SU-DHL-6 (cell line): ENCODE measurements at regions not wholly inside any gene's neighbourhood (a gene's known extent, or its start where the extent isn't known, plus 50 kb on each side); places are given as distances from the start of the nearest gene placed in this dataset.

Experiments
- H2AFZ ChIP-seq: fragments of 200-600 bp; sonication (generic); 2 replicates; pipeline ENCODE4 v1.6.1; 2014; ENCODE audit warnings: low read depth, mild to moderate bottlenecking, moderate library complexity, mixed read lengths, antibody characterized with exemption, low read length; ENCODE audit not compliant: severe bottlenecking
- H3F3A ChIP-seq: fragments of 200-600 bp; shearing (Covaris generic); 2 replicates; pipeline ENCODE4 v1.6.0; 2016; ENCODE audit warnings: antibody characterized with exemption, mild to moderate bottlenecking; ENCODE audit not compliant: insufficient read depth
- H3K27ac ChIP-seq: fragments of 200-600 bp; sonication (generic); 2 replicates; pipeline ENCODE4 v1.5.1; 2016; ENCODE audit warnings: low read depth, mild to moderate bottlenecking, low read length, moderate library complexity, mixed read lengths
- H3K27me3 ChIP-seq: fragments of 200-600 bp; sonication (generic), shearing (Covaris generic); 2 replicates; pipeline ENCODE4 v1.6.0; 2014; ENCODE audit warnings: mild to moderate bottlenecking, low read length
- H3K36me3 ChIP-seq: fragments of 200-600 bp; sonication (generic); 2 replicates; pipeline ENCODE4 v1.6.1; 2014; ENCODE audit warnings: mild to moderate bottlenecking, low read length, mixed read lengths
- H3K4me2 ChIP-seq: fragments of 300-600, 200-600 bp; shearing (Covaris generic), sonication (generic); 2 replicates; pipeline ENCODE4 v1.6.0; 2014; ENCODE audit warnings: low read length, low read depth, mild to moderate bottlenecking; ENCODE audit not compliant: poor library complexity, severe bottlenecking
- H3K4me3 ChIP-seq: fragments of 200-600 bp; sonication (generic); 2 replicates; pipeline ENCODE4 v1.5.1; 2014; ENCODE audit warnings: antibody characterized with exemption, low read length, mild to moderate bottlenecking, mixed read lengths; ENCODE audit not compliant: insufficient read depth, poor library complexity, severe bottlenecking
- H3K79me2 ChIP-seq: fragments of 200-600 bp; sonication (generic); 2 replicates; pipeline ENCODE4 v1.6.1; 2014; ENCODE audit warnings: mild to moderate bottlenecking, low read length, moderate library complexity; ENCODE audit not compliant: insufficient read depth
- H3K9ac ChIP-seq: fragments of 200-600 bp; sonication (generic); 2 replicates; pipeline ENCODE4 v1.7.0; 2014; ENCODE audit warnings: mild to moderate bottlenecking, low read length
- H3K9me2 ChIP-seq: fragments of 200-600 bp; sonication (generic); replicated peaks from 2 replicates; pipeline ENCODE4 v1.6.1; 2014; ENCODE audit warnings: low read length; ENCODE audit not compliant: insufficient read depth
- H3K9me3 ChIP-seq: fragments of 200-600 bp; sonication (generic); 2 replicates; pipeline ENCODE4 v1.6.1; 2014; ENCODE audit warnings: low read length, mixed read lengths; ENCODE audit not compliant: insufficient read depth
- H4K20me1 ChIP-seq: fragments of 200-600 bp; sonication (generic); 2 replicates; pipeline ENCODE4 v1.6.1; 2014; ENCODE audit warnings: low read depth, mild to moderate bottlenecking, antibody characterized with exemption, low read length, moderate library complexity, mixed read lengths
- EZH2phosphoT487 ChIP-seq: fragments of 200-600 bp; sonication (generic), shearing (Covaris generic); conservative IDR thresholded peaks from 2 replicates; pipeline ENCODE4 v1.6.1; 2018; ENCODE audit warnings: mild to moderate bottlenecking, antibody characterized with exemption, low read length, moderate library complexity, mixed read lengths
- TF ChIP-seq, protein P1 (sequence below): fragments of 200-600 bp; sonication (generic); IDR thresholded peaks from one replicate; pipeline ENCODE4 v1.5.1; 2017; ENCODE audit warnings: antibody characterized with exemption, mild to moderate bottlenecking, low read length, moderate library complexity; ENCODE audit not compliant: insufficient read depth, poor library complexity, severe bottlenecking

DNA sequence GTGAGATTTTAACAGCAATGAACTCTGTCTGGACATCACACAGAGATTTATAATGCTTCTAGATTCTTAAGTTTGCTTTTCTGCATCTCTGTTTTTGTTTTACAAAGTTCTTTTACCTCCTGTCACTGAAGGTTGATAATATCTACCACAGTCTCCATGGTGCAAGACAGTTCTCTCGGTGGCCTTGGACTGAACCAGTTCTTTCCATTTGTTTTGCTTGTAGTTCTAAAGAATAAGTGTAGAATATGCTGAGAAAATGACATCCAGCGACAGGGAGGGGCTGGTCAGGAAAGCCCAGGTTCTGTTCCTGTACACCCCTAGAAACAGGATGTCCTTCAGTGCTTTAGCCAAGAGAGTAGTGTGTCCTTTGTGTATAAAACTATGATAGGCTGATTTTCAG is 1079.5 kb upstream of the INTU start:
- Histone ChIP-seq H3K4me2 (no peak overlapping the region), H3K27me3 (no peaks in the 10 kb centered on the region), H2AFZ (no peak overlapping the region), H3K4me3 (no peak overlapping the region), H3K79me2 (no peaks in the 10 kb centered on the region), H3K9me2 (no peaks in the 10 kb centered on the region), H3K9ac (no peak overlapping the region), H3K9me3 (no peaks in the 10 kb centered on the region), H3F3A (no peaks in the 10 kb centered on the region), H3K36me3 (no peaks in the 10 kb centered on the region), H4K20me1 (no peaks in the 10 kb centered on the region), H3K27ac (no peak overlapping the region)
- TF ChIP-seq, protein P1, sequence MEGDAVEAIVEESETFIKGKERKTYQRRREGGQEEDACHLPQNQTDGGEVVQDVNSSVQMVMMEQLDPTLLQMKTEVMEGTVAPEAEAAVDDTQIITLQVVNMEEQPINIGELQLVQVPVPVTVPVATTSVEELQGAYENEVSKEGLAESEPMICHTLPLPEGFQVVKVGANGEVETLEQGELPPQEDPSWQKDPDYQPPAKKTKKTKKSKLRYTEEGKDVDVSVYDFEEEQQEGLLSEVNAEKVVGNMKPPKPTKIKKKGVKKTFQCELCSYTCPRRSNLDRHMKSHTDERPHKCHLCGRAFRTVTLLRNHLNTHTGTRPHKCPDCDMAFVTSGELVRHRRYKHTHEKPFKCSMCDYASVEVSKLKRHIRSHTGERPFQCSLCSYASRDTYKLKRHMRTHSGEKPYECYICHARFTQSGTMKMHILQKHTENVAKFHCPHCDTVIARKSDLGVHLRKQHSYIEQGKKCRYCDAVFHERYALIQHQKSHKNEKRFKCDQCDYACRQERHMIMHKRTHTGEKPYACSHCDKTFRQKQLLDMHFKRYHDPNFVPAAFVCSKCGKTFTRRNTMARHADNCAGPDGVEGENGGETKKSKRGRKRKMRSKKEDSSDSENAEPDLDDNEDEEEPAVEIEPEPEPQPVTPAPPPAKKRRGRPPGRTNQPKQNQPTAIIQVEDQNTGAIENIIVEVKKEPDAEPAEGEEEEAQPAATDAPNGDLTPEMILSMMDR = no peak
- TF ChIP-seq EZH2phosphoT487 = no peak

DNA sequence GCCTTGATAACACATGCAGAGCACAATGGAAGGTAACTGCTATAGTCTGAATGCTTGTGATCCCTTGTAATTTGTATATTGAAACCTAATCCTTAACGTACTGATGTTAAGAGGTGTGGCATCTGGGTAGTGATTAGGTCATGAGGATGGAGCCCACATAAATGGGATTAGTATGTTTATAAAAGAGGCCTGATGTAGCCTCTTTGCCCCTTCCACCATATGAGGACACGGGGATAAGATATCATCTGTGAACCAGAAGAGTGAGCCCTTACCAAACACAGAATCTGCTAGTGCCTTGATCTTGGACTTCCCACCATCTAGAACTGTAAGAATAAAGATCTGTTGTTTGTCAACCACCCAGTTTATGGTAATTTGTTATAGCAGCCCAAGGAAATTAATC is 1074.2 kb upstream of the INTU start:
- no peaks in the 10 kb centered on the region for H4K20me1 ChIP-seq
- no peak overlapping the region for H3K9ac ChIP-seq
- no peaks in the 10 kb centered on the region for H3F3A ChIP-seq
- no peaks in the 10 kb centered on the region for H3K36me3 ChIP-seq
- no peaks in the 10 kb centered on the region for H3K27me3 ChIP-seq
- no peak overlapping the region for H3K27ac ChIP-seq
- TF ChIP-seq EZH2phosphoT487 = no peak
- TF ChIP-seq, protein P1 = no peak
- H3K4me2 ChIP-seq = no peak overlapping the region
- no peaks in the 10 kb centered on the region for H3K9me2 ChIP-seq
- H3K9me3 ChIP-seq = no peaks in the 10 kb centered on the region
- no peak overlapping the region for H2AFZ ChIP-seq
- no peak overlapping the region for H3K4me3 ChIP-seq
- no peaks in the 10 kb centered on the region for H3K79me2 ChIP-seq

DNA sequence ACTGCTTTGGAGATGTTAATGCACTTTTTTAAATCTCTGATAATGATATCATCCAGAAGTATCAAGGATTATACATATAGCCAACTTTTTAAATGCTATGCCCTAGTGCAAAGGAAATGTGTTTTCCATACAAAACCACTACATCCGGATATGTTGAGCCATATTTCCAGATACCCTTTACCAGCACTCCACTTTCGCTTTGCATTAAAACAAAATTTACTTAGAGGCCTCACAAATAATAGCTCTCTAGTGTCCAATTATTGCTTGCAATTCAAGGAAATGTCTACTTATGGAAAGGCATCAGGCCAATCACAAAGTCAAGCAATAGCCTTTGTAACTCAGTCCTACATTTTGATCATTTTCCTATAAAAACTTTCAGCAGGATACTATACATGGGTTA is 1072.8 kb upstream of the INTU start:
- no peak for TF ChIP-seq EZH2phosphoT487
- TF ChIP-seq, protein P1 = no peak
- H3K9me3 ChIP-seq = no peaks in the 10 kb centered on the region
- H2AFZ ChIP-seq = no peak overlapping the region
- H4K20me1 ChIP-seq = no peaks in the 10 kb centered on the region
- no peaks in the 10 kb centered on the region for H3F3A ChIP-seq
- no peaks in the 10 kb centered on the region for H3K27me3 ChIP-seq
- H3K4me2 ChIP-seq = no peak overlapping the region
- no peaks in the 10 kb centered on the region for H3K79me2 ChIP-seq
- no peaks in the 10 kb centered on the region for H3K9me2 ChIP-seq
- no peaks in the 10 kb centered on the region for H3K36me3 ChIP-seq
- no peak overlapping the region for H3K27ac ChIP-seq
- no peak overlapping the region for H3K9ac ChIP-seq
- H3K4me3 ChIP-seq = no peak overlapping the region

DNA sequence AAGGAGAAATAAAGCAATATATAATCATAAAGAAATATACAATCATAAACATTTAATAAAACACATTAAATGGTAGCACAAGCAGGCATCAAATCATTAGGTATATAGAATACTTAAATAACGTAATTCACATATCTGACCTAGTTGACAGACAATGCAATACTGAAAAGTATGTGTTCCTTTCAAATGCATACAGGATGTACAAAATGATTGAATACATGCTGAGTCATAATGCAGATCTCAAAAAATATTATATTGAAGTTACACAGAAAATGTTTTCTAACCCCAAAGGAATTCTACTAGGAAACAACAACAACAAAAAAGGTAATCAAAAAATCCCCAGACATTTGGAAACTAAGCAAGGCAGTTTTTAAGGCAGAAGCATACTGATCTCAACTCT is 1072.0 kb upstream of the INTU start:
- H4K20me1 ChIP-seq = no peaks in the 10 kb centered on the region
- H3K36me3 ChIP-seq = no peaks in the 10 kb centered on the region
- no peak overlapping the region for H3K9ac ChIP-seq
- no peaks in the 10 kb centered on the region for H3K79me2 ChIP-seq
- no peak overlapping the region for H2AFZ ChIP-seq
- H3K27me3 ChIP-seq = no peaks in the 10 kb centered on the region
- TF ChIP-seq EZH2phosphoT487 = no peak
- TF ChIP-seq, protein P1 = no peak
- H3K4me3 ChIP-seq = no peak overlapping the region
- H3K9me3 ChIP-seq = no peaks in the 10 kb centered on the region
- H3K4me2 ChIP-seq = no peak overlapping the region
- no peak overlapping the region for H3K27ac ChIP-seq
- no peaks in the 10 kb centered on the region for H3K9me2 ChIP-seq
- H3F3A ChIP-seq = no peaks in the 10 kb centered on the region
